Loucy (cell line): ENCODE measurements at regions not wholly inside any gene's neighbourhood (a gene's known extent, or its start where the extent isn't known, plus 50 kb on each side); places are given as distances from the start of the nearest gene placed in this dataset.
"Not testable (repeated sequence)": the region's sequence is repeated elsewhere in the genome, so short reads cannot be mapped to it uniquely, and the experiment has no call there.

Source experiments
- H2AFZ ChIP-seq: fragments of 200-600 bp; sonication (generic); 2 replicates; pipeline ENCODE4 v1.6.0; 2016; ENCODE audit warnings: antibody characterized with exemption, mild to moderate bottlenecking, low read length, moderate library complexity
- H3F3A ChIP-seq: fragments of 200-600 bp; 2 replicates; pipeline ENCODE4 v1.6.0; 2016; ENCODE audit warnings: antibody characterized with exemption, low read depth, mild to moderate bottlenecking
- H3K27me3 ChIP-seq: fragments of 200-600 bp; sonication (generic); 2 replicates; pipeline ENCODE4 v1.6.1; 2014; ENCODE audit warnings: low read length, mild to moderate bottlenecking; ENCODE audit not compliant: insufficient read depth, poor library complexity, severe bottlenecking
- H3K36me3 ChIP-seq: fragments of 200-600 bp; sonication (generic); 2 replicates; pipeline ENCODE4 v1.6.1; 2016; ENCODE audit warnings: low read length; ENCODE audit not compliant: insufficient read depth
- H3K4me1 ChIP-seq: fragments of 200-600 bp; sonication (generic); 2 replicates; pipeline ENCODE4 v1.5.1; 2014; ENCODE audit warnings: low read length, mild to moderate bottlenecking; ENCODE audit not compliant: insufficient read depth, poor library complexity, severe bottlenecking
- H3K4me2 ChIP-seq: fragments of 200-600 bp; sonication (generic); 2 replicates; pipeline ENCODE4 v1.6.0; 2014; ENCODE audit warnings: antibody characterized with exemption, low read length, low read depth, mild to moderate bottlenecking; ENCODE audit not compliant: poor library complexity, severe bottlenecking
- H3K4me3 ChIP-seq: fragments of 200-600 bp; sonication (generic); 2 replicates; pipeline ENCODE4 v1.5.1; 2014; ENCODE audit warnings: low read length, mild to moderate bottlenecking, mixed read lengths; ENCODE audit not compliant: poor library complexity, severe bottlenecking
- H3K79me2 ChIP-seq: fragments of 200-600 bp; sonication (generic); 2 replicates; pipeline ENCODE4 v1.6.1; 2014; ENCODE audit warnings: low read length; ENCODE audit not compliant: insufficient read depth
- H3K9ac ChIP-seq: fragments of 200-600 bp; sonication (generic); 2 replicates; pipeline ENCODE4 v1.6.0; 2014; ENCODE audit warnings: mild to moderate bottlenecking, low read depth, low read length, moderate library complexity; ENCODE audit not compliant: poor library complexity, severe bottlenecking
- H3K9me2 ChIP-seq: fragments of 200-600 bp; sonication (generic); replicated peaks from 2 replicates; pipeline ENCODE4 v1.6.1; 2016; ENCODE audit warnings: low read depth, low read length, mixed read lengths
- H3K9me3 ChIP-seq: fragments of 200-600 bp; sonication (generic); 2 replicates; pipeline ENCODE4 v1.6.1; 2014; ENCODE audit warnings: mild to moderate bottlenecking, antibody characterized with exemption, low read length, low read depth; ENCODE audit not compliant: insufficient read depth
- H4K20me1 ChIP-seq: fragments of 200-600 bp; sonication (generic); 2 replicates; pipeline ENCODE4 v1.6.0; 2014; ENCODE audit warnings: antibody characterized with exemption, low read length, mild to moderate bottlenecking; ENCODE audit not compliant: insufficient read depth, poor library complexity, severe bottlenecking
- CTCF ChIP-seq: fragments of 200-600 bp; sonication (generic); conservative IDR thresholded peaks from 2 replicates; pipeline ENCODE4 v1.5.1; 2014; ENCODE audit warnings: mild to moderate bottlenecking, antibody characterized with exemption, low read length
- EZH2phosphoT487 ChIP-seq: fragments of 200-600 bp; IDR thresholded peaks from 2 replicates; pipeline ENCODE4 v1.6.1; 2018; ENCODE audit warnings: antibody characterized with exemption, mild to moderate bottlenecking, moderate library complexity, borderline replicate concordance

GRCh38 chr6:68024570-68025269 lies 610.4 kb upstream of the ADGRB3 start:
- Histone ChIP-seq H3K4me2 (no peak overlapping the region), H3K27me3 (no peaks in the 10 kb centered on the region), H3F3A (no peaks in the 10 kb centered on the region), H3K9ac (no peak overlapping the region), H3K4me3 (no peak overlapping the region), H3K79me2 (no peaks in the 10 kb centered on the region), H3K4me1 (no peaks in the 10 kb centered on the region), H3K36me3 (no peaks in the 10 kb centered on the region), H3K9me2 (no peaks in the 10 kb centered on the region), H4K20me1 (no peaks in the 10 kb centered on the region), H2AFZ (no peak overlapping the region), H3K9me3 (no peaks in the 10 kb centered on the region)
- TF ChIP-seq CTCF (no peak), EZH2phosphoT487 (no peak)

GRCh38 chr6:68022968-68023367 lies 612.1 kb upstream of the ADGRB3 start:
- not testable (repeated sequence) for H2AFZ ChIP-seq, H3F3A ChIP-seq, H3K4me1 ChIP-seq, H3K79me2 ChIP-seq, H3K27me3 ChIP-seq, H4K20me1 ChIP-seq, H3K9me3 ChIP-seq, H3K9ac ChIP-seq, H3K4me2 ChIP-seq, H3K36me3 ChIP-seq, H3K9me2 ChIP-seq, H3K4me3 ChIP-seq

GRCh38 chr6:68013780-68014515 lies 621.1 kb upstream of the ADGRB3 start:
- no peak overlapping the region for H3K4me2 ChIP-seq
- no peaks in the 10 kb centered on the region for H3K36me3 ChIP-seq
- no peaks in the 10 kb centered on the region for H4K20me1 ChIP-seq
- no peak overlapping the region for H3K9ac ChIP-seq
- H2AFZ ChIP-seq: no peak overlapping the region
- H3K4me1 ChIP-seq: no peaks in the 10 kb centered on the region
- no peaks in the 10 kb centered on the region for H3K79me2 ChIP-seq
- no peaks in the 10 kb centered on the region for H3F3A ChIP-seq
- no peaks in the 10 kb centered on the region for H3K27me3 ChIP-seq
- no peak overlapping the region for H3K4me3 ChIP-seq
- no peaks in the 10 kb centered on the region for H3K9me2 ChIP-seq
- TF ChIP-seq EZH2phosphoT487: no peak
- H3K9me3 ChIP-seq: no peaks in the 10 kb centered on the region

- Histone ChIP-seq H3K4me2 (no peak overlapping the region), H3K36me3 (no peaks in the 10 kb centered on the region), H4K20me1 (no peaks in the 10 kb centered on the region), H3K9me3 (no peaks in the 10 kb centered on the region), H2AFZ (no peak overlapping the region), H3K4me3 (no peak overlapping the region), H3K9ac (no peak overlapping the region), H3K79me2 (no peaks in the 10 kb centered on the region), H3K4me1 (no peaks in the 10 kb centered on the region), H3F3A (no peaks in the 10 kb centered on the region), H3K9me2 (no peaks in the 10 kb centered on the region), H3K27me3 (no peaks in the 10 kb centered on the region)
- TF ChIP-seq EZH2phosphoT487 (no peak), CTCF (no peak)
Measured at GRCh38 chr6:68012822-68013221, 622.3 kb upstream of the ADGRB3 start.
